GM12873 (cell line): ENCODE measurements at regions not wholly inside any gene's neighbourhood (a gene's known extent, or its start where the extent isn't known, plus 50 kb on each side); places are given as distances from the start of the nearest gene placed in this dataset.

Experiments used
- TF ChIP-seq, protein P1 (sequence below): IDR thresholded peaks from 2 replicates; pipeline ENCODE4 v1.5.1; 2012; ENCODE audit warnings: low read depth, mild to moderate bottlenecking, moderate library complexity, low read length, control low read depth; ENCODE audit not compliant: insufficient read depth; ENCODE audit errors: missing control alignments

- TF ChIP-seq, protein P1, sequence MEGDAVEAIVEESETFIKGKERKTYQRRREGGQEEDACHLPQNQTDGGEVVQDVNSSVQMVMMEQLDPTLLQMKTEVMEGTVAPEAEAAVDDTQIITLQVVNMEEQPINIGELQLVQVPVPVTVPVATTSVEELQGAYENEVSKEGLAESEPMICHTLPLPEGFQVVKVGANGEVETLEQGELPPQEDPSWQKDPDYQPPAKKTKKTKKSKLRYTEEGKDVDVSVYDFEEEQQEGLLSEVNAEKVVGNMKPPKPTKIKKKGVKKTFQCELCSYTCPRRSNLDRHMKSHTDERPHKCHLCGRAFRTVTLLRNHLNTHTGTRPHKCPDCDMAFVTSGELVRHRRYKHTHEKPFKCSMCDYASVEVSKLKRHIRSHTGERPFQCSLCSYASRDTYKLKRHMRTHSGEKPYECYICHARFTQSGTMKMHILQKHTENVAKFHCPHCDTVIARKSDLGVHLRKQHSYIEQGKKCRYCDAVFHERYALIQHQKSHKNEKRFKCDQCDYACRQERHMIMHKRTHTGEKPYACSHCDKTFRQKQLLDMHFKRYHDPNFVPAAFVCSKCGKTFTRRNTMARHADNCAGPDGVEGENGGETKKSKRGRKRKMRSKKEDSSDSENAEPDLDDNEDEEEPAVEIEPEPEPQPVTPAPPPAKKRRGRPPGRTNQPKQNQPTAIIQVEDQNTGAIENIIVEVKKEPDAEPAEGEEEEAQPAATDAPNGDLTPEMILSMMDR, result no peak
Observed at GRCh38 chr14:98945611-98946570, 326.1 kb downstream of the BCL11B start.

DNA sequence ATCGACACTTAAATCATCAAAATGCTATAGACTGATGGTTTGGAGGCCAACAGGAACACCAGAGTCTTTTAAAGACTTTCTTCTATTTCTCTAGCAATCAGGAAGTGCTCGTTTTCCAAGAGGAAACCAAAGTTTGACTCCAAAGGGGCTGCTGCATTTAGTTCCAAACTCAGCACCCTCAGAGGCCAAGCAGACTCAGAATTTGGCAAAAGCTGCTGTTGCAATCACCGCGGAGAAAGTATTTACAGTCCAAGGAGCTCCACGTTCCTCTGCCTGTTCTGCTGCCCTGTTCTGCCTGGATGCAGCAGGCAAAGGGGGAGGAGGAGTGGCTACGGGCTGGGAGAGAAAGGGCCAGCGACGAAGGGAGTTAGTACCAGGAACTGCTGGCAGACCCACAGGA lies 325.1 kb downstream of the BCL11B start:
- TF ChIP-seq, protein P1, result no peak

GRCh38 chr14:98947911-98948595 lies 323.9 kb downstream of the BCL11B start:
- TF ChIP-seq, protein P1, result no peak

DNA sequence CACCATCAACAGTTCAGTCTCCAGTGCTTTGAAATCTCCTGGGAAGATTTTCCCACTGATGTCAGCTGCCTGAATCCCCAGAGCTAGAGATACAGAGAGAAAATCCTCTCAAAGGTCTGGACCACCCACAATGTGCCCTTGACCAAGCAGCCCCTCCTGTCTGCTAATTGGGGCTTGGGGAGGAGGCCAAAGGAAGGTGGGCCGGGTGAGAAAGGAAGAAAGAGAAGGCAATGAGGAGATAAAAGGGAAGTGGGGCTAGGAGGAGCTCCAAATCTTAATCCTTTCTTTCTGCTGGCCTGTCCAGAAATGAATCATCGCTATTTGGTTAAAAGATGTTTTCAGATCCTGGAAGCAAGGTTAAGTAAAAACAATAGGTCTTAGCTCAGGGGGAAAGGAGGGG lies 322.9 kb downstream of the BCL11B start:
- TF ChIP-seq, protein P1, result no peak

- TF ChIP-seq, protein P1, result no peak
Observed at GRCh38 chr14:98949481-98950135, 322.4 kb downstream of the BCL11B start.

GRCh38 chr14:98950353-98950895 lies 321.6 kb downstream of the BCL11B start:
- TF ChIP-seq, protein P1, result no peak

GRCh38 chr14:98951031-98951430 lies 321.0 kb downstream of the BCL11B start:
- TF ChIP-seq, protein P1, result no peak
